ENCODE measurements at regions not wholly inside any gene's neighbourhood (a gene's known extent, or its start where the extent isn't known, plus 50 kb on each side); places are given as distances from the start of the nearest gene placed in this dataset.

GRCh38 chr21:14903172-14903865 lies 161.5 kb downstream of the NRIP1 start:
- no peaks in the 10 kb centered on the region for H4K20me1 ChIP-seq (ENCODE audit: insufficient read depth)
- no peak overlapping the region for H2AFZ ChIP-seq (ENCODE audit: low read depth)
- TF ChIP-seq, protein P1, sequence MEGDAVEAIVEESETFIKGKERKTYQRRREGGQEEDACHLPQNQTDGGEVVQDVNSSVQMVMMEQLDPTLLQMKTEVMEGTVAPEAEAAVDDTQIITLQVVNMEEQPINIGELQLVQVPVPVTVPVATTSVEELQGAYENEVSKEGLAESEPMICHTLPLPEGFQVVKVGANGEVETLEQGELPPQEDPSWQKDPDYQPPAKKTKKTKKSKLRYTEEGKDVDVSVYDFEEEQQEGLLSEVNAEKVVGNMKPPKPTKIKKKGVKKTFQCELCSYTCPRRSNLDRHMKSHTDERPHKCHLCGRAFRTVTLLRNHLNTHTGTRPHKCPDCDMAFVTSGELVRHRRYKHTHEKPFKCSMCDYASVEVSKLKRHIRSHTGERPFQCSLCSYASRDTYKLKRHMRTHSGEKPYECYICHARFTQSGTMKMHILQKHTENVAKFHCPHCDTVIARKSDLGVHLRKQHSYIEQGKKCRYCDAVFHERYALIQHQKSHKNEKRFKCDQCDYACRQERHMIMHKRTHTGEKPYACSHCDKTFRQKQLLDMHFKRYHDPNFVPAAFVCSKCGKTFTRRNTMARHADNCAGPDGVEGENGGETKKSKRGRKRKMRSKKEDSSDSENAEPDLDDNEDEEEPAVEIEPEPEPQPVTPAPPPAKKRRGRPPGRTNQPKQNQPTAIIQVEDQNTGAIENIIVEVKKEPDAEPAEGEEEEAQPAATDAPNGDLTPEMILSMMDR (conservative IDR thresholded peaks at IDR 0.05; ENCODE audit: low read depth, low read length): no peak
- no peaks in the 10 kb centered on the region for H3K79me2 ChIP-seq (ENCODE audit: insufficient read depth, low read depth)
- no peak overlapping the region for H3K27ac ChIP-seq
- no peak overlapping the region for H3K9ac ChIP-seq
- no peaks in the 10 kb centered on the region for H3K27me3 ChIP-seq (ENCODE audit: insufficient read depth, low read depth)
- no peak overlapping the region for H3K4me2 ChIP-seq
- no peaks in the 10 kb centered on the region for H3K36me3 ChIP-seq (ENCODE audit: insufficient read depth)
- no peak overlapping the region for H3K4me3 ChIP-seq (IDR thresholded peaks at IDR 0.05; ENCODE audit: insufficient read depth, low read depth, low read length)
- peaks cover 9% of the 10 kb centered on the region for H3K4me1 ChIP-seq (ENCODE audit: low read depth, poor library complexity, severe bottlenecking)

DNA sequence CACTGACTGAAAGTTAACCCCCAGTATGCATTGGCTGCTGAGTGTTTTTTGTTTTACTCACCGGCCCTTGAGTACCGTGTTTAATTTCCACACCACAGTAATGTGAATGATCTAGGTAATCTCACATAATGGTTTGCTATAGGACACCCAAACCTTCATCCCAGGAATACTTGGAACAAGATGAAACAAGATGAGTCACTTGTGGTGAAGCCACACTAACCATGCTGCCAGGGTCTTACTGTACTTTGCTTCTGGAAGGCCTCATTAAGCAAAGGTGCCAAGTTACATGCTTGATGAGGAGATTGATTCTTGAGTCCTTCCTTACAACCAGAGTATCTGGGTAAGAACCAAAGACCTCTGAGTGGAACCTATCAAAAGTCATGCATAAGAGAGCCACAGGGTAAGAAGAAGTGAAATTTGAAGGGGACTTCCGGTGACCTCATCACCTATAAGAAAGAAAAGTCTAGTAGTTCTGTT lies 163.3 kb downstream of the NRIP1 start:
- Histone ChIP-seq H3K27ac (no peak overlapping the region), H2AFZ (ENCODE audit: low read depth) (no peak overlapping the region), H3K4me1 (ENCODE audit: low read depth, poor library complexity, severe bottlenecking) (peaks cover 9% of the 10 kb centered on the region), H3K9ac (no peak overlapping the region), H3K4me3 (IDR thresholded peaks at IDR 0.05; ENCODE audit: insufficient read depth, low read depth, low read length) (no peak overlapping the region), H3K27me3 (ENCODE audit: insufficient read depth, low read depth) (no peaks in the 10 kb centered on the region), H4K20me1 (ENCODE audit: insufficient read depth) (no peaks in the 10 kb centered on the region), H3K79me2 (ENCODE audit: insufficient read depth, low read depth) (no peaks in the 10 kb centered on the region), H3K36me3 (ENCODE audit: insufficient read depth) (no peaks in the 10 kb centered on the region), H3K4me2 (no peak overlapping the region)
- TF ChIP-seq, protein P1 (conservative IDR thresholded peaks at IDR 0.05; ENCODE audit: low read depth, low read length): no peak

DNA sequence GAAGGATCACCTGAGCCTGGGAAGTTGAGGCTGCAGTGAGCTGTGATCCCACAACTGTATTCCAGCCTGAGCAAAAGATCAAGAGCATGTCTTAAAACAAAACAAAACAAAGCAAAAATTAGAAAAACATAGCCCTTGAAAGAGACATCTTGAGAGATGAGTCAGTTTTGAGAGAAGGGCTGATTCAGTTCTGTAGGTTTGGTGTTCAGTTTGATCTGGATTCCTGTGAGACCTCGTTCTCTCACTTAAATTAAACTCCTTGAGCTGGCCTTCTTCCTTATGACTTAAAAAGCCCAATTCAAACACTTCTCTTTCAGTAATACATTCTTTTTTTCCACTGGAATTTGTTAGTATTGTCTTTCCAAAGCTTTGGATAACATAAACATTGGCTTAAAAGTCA lies 164.2 kb downstream of the NRIP1 start:
- Histone ChIP-seq H3K79me2 (ENCODE audit: insufficient read depth, low read depth) (no peaks in the 10 kb centered on the region), H4K20me1 (ENCODE audit: insufficient read depth) (no peaks in the 10 kb centered on the region), H2AFZ (ENCODE audit: low read depth) (no peak overlapping the region), H3K4me3 (IDR thresholded peaks at IDR 0.05; ENCODE audit: insufficient read depth, low read depth, low read length) (no peak overlapping the region), H3K9ac (no peak overlapping the region), H3K27me3 (ENCODE audit: insufficient read depth, low read depth) (no peaks in the 10 kb centered on the region), H3K36me3 (ENCODE audit: insufficient read depth) (no peaks in the 10 kb centered on the region), H3K27ac (no peak overlapping the region), H3K4me1 (ENCODE audit: low read depth, poor library complexity, severe bottlenecking) (peaks cover 9% of the 10 kb centered on the region), H3K4me2 (no peak overlapping the region)
- TF ChIP-seq, protein P1 (conservative IDR thresholded peaks at IDR 0.05; ENCODE audit: low read depth, low read length): no peak

DNA sequence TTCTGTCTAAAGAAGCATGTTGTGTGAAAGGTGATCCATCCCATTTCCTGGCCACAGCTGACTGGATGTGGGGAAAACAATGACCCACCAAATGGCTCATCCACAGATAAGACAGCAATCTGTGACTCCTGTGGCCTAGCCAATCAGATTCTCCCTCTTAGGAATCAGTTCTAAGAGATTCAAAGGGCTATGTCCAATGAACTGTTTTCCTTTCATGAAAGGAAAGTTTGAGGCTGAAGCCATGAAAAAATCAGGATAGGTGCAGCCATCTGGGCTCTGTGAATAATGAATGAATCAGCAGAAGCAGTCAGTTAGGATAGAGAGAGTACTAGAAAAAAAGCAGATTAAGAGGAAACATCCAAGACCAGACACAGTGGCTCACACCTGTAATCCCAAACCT lies 164.7 kb downstream of the NRIP1 start:
- Histone ChIP-seq H3K36me3 (ENCODE audit: insufficient read depth) (no peaks in the 10 kb centered on the region), H3K4me2 (no peak overlapping the region), H3K4me3 (IDR thresholded peaks at IDR 0.05; ENCODE audit: insufficient read depth, low read depth, low read length) (no peak overlapping the region), H3K27me3 (ENCODE audit: insufficient read depth, low read depth) (no peaks in the 10 kb centered on the region), H3K79me2 (ENCODE audit: insufficient read depth, low read depth) (no peaks in the 10 kb centered on the region), H3K4me1 (ENCODE audit: low read depth, poor library complexity, severe bottlenecking) (peaks cover 9% of the 10 kb centered on the region), H3K9ac (no peak overlapping the region), H4K20me1 (ENCODE audit: insufficient read depth) (no peaks in the 10 kb centered on the region), H3K27ac (no peak overlapping the region), H2AFZ (ENCODE audit: low read depth) (no peak overlapping the region)
- TF ChIP-seq, protein P1 (conservative IDR thresholded peaks at IDR 0.05; ENCODE audit: low read depth, low read length): no peak
